Erythroblast (primary cell): ENCODE measurements at regions not wholly inside any gene's neighbourhood (a gene's known extent, or its start where the extent isn't known, plus 50 kb on each side); places are given as distances from the start of the nearest gene placed in this dataset.
"Not testable (repeated sequence)": the region's sequence is repeated elsewhere in the genome, so short reads cannot be mapped to it uniquely, and the experiment has no call there.

Source experiments
- GATA1 ChIP-seq: IDR thresholded peaks from 2 replicates; pipeline ENCODE4 v1.6.1; 2011; ENCODE audit warnings: low read depth, mild to moderate bottlenecking, control low read depth, low read length, moderate library complexity
- POLR2A ChIP-seq: IDR thresholded peaks from 2 replicates; pipeline ENCODE4 v1.6.1; 2011; ENCODE audit warnings: mild to moderate bottlenecking, low read length

GRCh38 chr4:129853685-129854467 lies 757.9 kb downstream of the C4orf33 start:
- TF ChIP-seq POLR2A, GATA1: not testable (repeated sequence)
